Stimulated activated CD4-positive, alpha-beta T cell treated with anti-CD3 and anti-CD28 coated beads, Interleukin-4, amount 100 ng/mL, for 24 hours (primary cell): ENCODE measurements at regions not wholly inside any gene's neighbourhood (a gene's known extent, or its start where the extent isn't known, plus 50 kb on each side); places are given as distances from the start of the nearest gene placed in this dataset.

Experiments used
- DNase-seq: peaks from one replicate; pipeline ENCODE4 v3.0.0-alpha.2; 2020

- no peak for DNase-seq
Observed at GRCh38 chr3:177729956-177730681, 532.8 kb upstream of the TBL1XR1 start.

- DNase-seq: no peak
Observed at GRCh38 chr3:177730814-177731213, 533.5 kb upstream of the TBL1XR1 start.

DNA sequence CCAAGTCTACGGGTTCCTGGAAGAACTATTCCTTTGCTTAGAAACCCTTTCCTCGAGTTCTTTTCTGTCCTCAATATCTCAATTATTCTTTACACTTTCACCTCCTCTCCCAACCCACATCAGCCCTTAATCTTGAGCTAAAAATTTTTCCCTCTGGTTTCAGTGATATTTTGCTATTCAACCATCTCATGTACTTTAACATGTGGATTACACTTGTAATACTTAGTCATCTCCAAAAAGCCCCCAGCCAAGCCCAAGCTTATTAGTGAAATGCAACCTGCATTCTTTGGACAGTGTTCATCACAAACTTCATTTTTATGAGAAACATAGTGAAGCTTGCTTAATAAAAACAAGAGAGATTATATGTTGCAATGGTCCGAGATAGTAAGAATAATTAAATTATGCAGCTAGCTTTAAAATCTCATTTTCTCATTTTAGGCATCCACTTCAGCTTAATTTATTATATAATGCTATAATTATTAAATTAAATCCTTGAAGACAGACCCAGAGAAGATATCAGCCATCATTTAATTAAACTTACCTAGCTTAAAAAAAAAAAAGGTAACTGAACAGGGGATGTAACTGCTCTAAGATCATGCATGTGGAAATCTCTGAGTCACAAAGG is 534.5 kb upstream of the TBL1XR1 start:
- no peak for DNase-seq

DNA sequence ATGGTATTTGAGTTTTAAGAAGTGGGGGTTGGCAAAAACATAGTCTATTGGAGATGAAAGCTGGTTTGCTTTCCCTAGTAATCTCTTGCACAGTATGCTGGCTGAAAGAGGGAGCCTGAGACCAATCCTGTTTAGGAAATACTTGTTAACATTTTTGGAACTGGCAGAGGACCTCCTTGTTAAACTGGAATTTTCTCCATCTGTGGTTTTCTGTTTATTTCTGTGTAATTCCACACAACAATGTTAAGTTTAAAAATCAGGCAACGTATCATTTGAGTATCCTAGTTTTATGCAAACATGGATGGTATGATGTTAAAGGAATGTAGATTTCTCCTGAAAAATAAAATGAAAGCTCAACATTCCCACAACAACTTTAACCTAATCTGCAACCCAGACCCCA is 536.0 kb upstream of the TBL1XR1 start:
- no peak for DNase-seq

- no peak for DNase-seq
Observed at GRCh38 chr3:177733936-177734335, 536.7 kb upstream of the TBL1XR1 start.

DNA sequence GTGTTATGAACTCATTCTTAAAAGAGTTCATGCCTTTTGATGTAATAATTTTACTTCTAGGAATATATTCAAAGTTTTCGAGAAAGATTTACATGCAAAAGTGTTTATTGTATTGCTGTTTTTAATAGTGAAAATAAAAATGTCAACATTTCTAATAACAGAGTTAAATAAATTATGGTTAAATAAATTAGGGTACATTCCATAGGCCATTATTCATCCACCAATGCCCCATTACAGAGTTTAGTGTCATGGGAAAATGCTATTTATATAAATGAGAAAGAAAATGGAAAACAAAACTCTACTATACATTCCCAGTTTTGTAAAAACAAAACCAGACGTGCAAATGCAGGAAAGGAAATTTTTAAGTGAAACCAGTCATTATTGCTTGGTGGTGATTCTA is 538.1 kb upstream of the TBL1XR1 start:
- no peak for DNase-seq

DNA sequence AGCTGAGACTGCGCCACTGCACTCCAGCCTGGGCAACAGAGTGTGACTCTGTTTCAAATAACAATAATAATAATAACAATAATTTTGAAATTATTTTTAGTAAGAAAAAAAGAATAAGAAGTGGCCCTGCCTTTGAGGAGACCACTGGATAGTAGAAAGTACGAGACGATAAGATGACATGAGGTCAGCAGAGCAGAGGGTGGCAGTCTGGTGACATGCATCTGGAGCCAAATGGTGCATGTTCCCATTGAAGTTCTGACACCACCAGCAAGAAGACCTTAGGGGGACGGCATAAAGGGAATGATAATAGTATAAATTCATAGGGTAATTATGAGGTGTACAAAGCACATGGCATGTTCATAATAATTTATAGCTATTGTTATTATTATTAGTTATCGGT is 542.2 kb upstream of the TBL1XR1 start:
- DNase-seq: no peak

DNA sequence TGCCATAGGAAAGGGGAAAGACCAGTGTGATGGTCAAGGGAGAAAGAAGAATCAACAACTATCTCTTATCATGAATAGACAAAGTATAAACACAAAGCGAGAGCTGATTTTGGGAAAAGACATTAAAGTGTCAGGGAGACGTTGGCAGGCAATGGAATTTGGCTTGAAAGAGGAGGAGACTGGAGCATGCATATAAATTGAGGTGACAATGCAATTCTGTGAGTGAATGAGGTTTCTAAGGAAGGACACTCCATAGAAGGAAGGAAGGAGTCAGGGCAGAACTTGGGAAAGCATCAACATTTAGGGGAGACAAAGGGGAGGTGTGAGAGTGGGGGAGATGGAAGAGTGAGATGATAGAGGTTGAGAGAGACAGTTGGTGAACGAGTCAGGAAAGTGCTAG is 543.0 kb upstream of the TBL1XR1 start:
- no peak for DNase-seq

- no peak for DNase-seq
Observed at GRCh38 chr3:177742273-177742672, 545.0 kb upstream of the TBL1XR1 start.

- DNase-seq: no peak
Observed at GRCh38 chr3:177743173-177743890, 546.0 kb upstream of the TBL1XR1 start.

- DNase-seq: no peak
Observed at GRCh38 chr3:177744873-177745606, 547.8 kb upstream of the TBL1XR1 start.

DNA sequence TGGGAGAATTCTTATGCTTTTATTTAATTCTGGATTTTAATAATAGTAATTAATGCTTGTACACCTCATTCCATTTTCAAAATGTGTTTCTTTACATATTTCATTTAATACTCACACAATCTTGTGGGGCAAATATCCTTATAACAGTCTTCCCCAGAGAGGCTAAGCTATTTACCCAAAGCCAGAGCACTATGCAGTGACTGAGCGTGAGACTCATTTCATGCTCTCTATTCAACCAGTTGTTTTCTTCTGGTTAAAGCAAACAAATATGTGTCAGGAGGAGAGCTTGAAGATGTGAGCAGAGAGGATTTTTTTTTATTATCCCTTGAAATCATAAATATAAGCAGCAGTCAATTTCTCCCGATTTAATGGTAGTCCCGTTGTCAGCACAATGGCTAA is 548.3 kb upstream of the TBL1XR1 start:
- no peak for DNase-seq

DNA sequence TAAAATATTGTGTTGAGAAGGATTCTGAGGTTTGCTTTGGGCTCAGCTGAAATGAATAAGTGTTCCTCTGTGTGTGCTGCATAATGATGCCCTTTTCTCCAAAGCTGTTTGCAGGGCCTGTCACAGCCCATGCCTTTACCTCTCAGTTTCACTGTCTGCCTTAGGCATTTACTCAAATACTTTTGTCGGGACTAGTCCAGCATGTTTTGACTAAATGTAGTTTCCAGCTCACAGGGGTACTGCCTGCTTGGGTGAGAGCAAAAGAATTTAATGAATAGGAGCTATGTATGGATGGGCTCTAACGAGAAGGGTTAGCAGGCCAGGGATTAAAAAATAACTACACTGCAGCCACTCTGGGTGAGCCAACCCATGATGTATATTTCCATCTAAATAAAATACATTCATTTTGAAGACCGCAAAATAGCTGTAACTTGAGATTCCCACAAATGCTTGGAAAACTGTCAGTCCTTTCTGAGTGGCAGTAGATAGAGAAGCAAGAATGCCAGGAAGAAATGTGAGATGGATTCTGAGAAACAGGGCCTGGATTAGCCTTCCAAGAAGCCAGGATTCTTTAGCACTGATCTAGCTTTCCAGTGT is 549.2 kb upstream of the TBL1XR1 start:
- DNase-seq: no peak

- no peak for DNase-seq
Observed at GRCh38 chr3:177749836-177750235, 552.6 kb upstream of the TBL1XR1 start.

DNA sequence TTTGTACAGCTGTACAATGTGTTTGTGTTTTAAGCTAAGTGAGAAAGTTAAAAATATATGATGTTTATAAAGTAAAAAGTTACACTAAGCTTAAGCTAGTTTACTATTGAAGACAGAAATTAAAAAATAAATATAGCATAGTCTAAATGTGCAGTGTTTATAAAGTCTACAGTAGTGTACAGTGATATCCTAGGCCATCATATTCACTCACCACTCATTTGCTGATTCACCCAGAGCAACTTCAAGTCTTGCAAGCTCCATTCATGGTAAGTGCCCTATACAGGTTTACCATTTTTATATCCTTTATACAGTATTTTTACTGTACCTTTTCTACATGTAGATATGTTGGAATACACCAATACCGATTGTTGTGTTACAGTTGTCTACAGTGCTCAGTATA is 553.2 kb upstream of the TBL1XR1 start:
- DNase-seq: no peak

DNA sequence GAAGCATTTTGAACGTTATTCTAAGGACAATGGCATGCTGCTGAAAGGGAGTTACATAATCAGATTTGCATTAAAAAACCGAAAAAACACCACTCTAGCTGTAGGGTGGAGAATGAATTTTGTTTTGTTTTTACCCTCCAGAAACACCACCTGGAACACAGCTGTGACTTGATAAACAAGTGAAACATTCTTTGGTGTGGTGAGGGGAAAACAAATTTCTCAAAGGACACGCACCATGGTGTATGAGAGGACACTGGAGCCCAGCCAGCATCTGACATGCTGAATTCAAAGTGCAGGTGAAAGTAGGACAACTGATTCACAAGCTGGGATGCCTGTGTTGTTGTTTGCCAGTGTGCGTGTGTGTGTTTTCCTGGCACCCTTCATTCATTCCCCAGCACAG is 554.5 kb upstream of the TBL1XR1 start:
- no peak for DNase-seq

DNA sequence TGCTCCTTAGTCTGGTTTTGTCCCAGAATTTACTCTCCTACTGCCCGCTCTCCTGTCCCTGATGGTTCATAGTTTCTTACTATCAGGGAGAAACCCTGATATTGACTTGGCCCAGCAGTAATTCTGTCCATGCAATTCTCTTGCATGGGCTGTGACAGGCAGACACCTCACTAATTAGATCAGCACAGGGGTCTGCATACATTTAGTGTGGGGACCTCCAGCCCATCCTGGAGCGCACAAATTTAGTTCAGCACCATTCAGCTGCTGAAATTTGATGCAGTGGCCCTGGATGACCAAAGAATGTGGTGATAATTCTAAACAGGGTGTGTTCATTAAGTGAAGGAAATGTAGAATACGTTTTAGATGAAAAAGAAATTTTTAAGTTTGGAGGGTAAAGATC is 555.5 kb upstream of the TBL1XR1 start:
- no peak for DNase-seq

- no peak for DNase-seq
Observed at GRCh38 chr3:177753451-177754155, 556.3 kb upstream of the TBL1XR1 start.

- no peak for DNase-seq
Observed at GRCh38 chr3:177754508-177754921, 557.2 kb upstream of the TBL1XR1 start.

DNA sequence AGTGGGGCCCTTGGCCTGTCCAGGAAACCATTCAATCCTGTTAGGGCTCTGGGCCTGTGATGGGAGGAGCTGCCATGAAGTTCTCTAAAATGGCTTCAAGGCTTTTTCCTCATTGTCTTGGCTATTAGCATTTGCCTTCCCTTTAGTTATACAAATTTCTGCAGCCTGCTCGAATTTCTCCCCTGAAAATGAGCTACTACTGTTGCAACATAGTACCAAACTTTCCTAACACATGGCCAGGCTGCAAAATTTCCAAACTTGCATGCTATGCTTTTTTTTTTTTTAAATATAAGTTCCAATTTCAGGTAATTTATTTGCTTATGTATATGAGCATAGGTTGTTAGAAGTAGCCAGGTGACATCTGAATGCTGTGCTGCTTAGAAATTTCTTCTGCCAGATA is 560.8 kb upstream of the TBL1XR1 start:
- DNase-seq: no peak

- DNase-seq: no peak
Observed at GRCh38 chr3:177760803-177761202, 563.5 kb upstream of the TBL1XR1 start.

DNA sequence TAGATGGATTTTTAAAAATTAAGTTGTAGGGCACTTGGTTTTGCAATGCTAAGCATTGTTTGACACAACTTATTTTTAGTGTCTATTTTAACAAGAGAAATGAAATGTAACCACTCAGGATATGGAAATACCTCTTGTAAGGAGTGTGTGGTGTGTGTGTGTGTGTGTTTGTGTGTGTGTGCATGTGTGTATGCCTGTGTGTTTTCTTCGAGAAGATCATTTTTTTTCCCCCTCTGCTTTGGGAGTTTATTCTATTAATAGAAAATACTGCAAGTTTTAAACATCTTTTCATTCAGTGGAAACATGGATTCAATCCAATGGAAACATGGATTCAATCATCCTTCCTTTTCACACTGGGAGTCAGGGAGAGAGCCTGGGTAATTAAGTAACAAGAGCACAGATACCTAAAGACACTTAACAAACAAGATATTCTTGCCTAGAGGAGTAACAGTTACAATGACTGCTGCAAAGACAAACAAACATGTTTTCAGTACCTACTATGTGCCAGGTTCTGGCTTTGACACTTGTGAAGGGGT is 567.2 kb upstream of the TBL1XR1 start:
- no peak for DNase-seq
